ENCODE measurements at regions not wholly inside any gene's neighbourhood (a gene's known extent, or its start where the extent isn't known, plus 50 kb on each side); places are given as distances from the start of the nearest gene placed in this dataset.

- TF ChIP-seq CTCF (IDR thresholded peaks at IDR 0.05) (no peak), POLR2A (IDR thresholded peaks at IDR 0.05) (no peak)
Measured at GRCh38 chr4:63708661-63709060, 700.6 kb downstream of the TECRL start.

Measured in uterus (tissue), 2 donors.